ENCODE measurements at regions not wholly inside any gene's neighbourhood (a gene's known extent, or its start where the extent isn't known, plus 50 kb on each side); places are given as distances from the start of the nearest gene placed in this dataset.

GRCh38 chr3:24589513-24589851 is 94.8 kb upstream of the THRB start:
- Histone ChIP-seq H2AK5ac (ENCODE audit: low read depth, low read length) (no peak overlapping the region), H3K23ac (ENCODE audit: insufficient read length) (no peak overlapping the region), H3K56ac (replicated peaks; ENCODE audit: insufficient read length, low read depth, low read length) (no peak overlapping the region), H3K4me3 (ENCODE audit: extremely low read depth in 1 of 4, insufficient read depth in 2 of 4, low read depth in 3 of 4, low read length in 4 of 4) (no peak overlapping the region), H3K79me2 (ENCODE audit: control insufficient read depth in 1 of 2, insufficient read depth in 2 of 2, low read length in 2 of 2) (no peaks in the 10 kb centered on the region), H2BK5ac (ENCODE audit: low read depth, low read length) (no peak overlapping the region), H2AFZ (ENCODE audit: low read length) (no peak overlapping the region), H4K5ac (ENCODE audit: insufficient read length, low read depth, low read length) (no peak overlapping the region), H3K27ac (ENCODE audit: low read depth, low read length) (no peak overlapping the region), H4K8ac (ENCODE audit: extremely low read depth, insufficient read depth, low read length) (no peak overlapping the region), H3K9ac (replicated peaks in 1 of 4; ENCODE audit: extremely low read depth in 1 of 4, low read depth in 3 of 4, low read length in 3 of 4) (no peak overlapping the region), H3K18ac (ENCODE audit: extremely low read depth, low read length) (no peak overlapping the region), H3K4me2 (ENCODE audit: insufficient read depth in 1 of 2, low read depth in 2 of 2, low read length in 2 of 2) (no peak overlapping the region), H4K91ac (replicated peaks; ENCODE audit: insufficient read length, low read length) (no peak overlapping the region), H3K9me3 (ENCODE audit: insufficient read depth in 2 of 2, low read depth in 1 of 2, low read length in 1 of 2) (no peaks in the 10 kb centered on the region), H4K20me1 (replicated peaks in 1 of 2; ENCODE audit: control insufficient read depth in 1 of 2, insufficient read depth in 2 of 2, low read length in 2 of 2) (no peaks in the 10 kb centered on the region), H2BK12ac (ENCODE audit: low read depth, low read length) (no peak overlapping the region), H3K79me1 (ENCODE audit: low read depth, low read length) (no peaks in the 10 kb centered on the region), H3K4ac (replicated peaks; ENCODE audit: insufficient read length, low read depth, low read length) (no peak overlapping the region), H2BK15ac (ENCODE audit: low read length) (no peak overlapping the region), H3K4me1 (replicated peaks in 1 of 4; ENCODE audit: control insufficient read depth in 3 of 4, insufficient read depth in 4 of 4, low read length in 3 of 4) (peaks cover 0 to 4% (median 0%) of the 10 kb centered on the region in 4 experiments; a peak in 1 of 7 replicates), H3K23me2 (ENCODE audit: low read depth, low read length) (no peaks in the 10 kb centered on the region), H3K14ac (ENCODE audit: insufficient read length) (no peak overlapping the region), H3K27me3 (replicated peaks in 1 of 4; ENCODE audit: control insufficient read depth in 3 of 4, extremely low read depth in 1 of 4, insufficient read depth in 3 of 4, low read length in 3 of 4) (no peaks in the 10 kb centered on the region), H2BK20ac (ENCODE audit: low read length) (no peak overlapping the region), H2BK120ac (replicated peaks; ENCODE audit: low read depth, low read length) (no peak overlapping the region), H3K36me3 (ENCODE audit: control insufficient read depth in 2 of 4, insufficient read depth in 4 of 4, low read length in 3 of 4) (no peaks in the 10 kb centered on the region)
- ChIA-PET CTCF (ENCODE audit: partially characterized antibody) (interaction anchor here (0.7 kb wide), 1 partner anchor 1723 kb away, joined by 3 read pairs; no protein-coding TSS in a partner anchor), POLR2A (ENCODE audit: partially characterized antibody) (no interaction called here)
- DNase-seq (ENCODE audit: low read depth in 1 of 2, low spot score in 2 of 2) = no peak
- FAIRE-seq = no peak
- TF ChIP-seq ATF3 (IDR thresholded peaks at IDR 0.05; ENCODE audit: insufficient read depth, low read depth, low read length) = no peak
- no peak for TF ChIP-seq RNF2 (IDR thresholded peaks at IDR 0.05; ENCODE audit: borderline replicate concordance, low read depth, low read length, missing control alignments, poor library complexity, severe bottlenecking)
- no peak for TF ChIP-seq USF2 (IDR thresholded peaks at IDR 0.05; ENCODE audit: low read length)
- TF ChIP-seq SP4 (IDR thresholded peaks at IDR 0.05; ENCODE audit: low read length) = no peak
- no peak for TF ChIP-seq SIX5 (IDR thresholded peaks at IDR 0.05; ENCODE audit: low read depth, low read length)
- TF ChIP-seq HDAC6 (IDR thresholded peaks at IDR 0.05; ENCODE audit: low read depth, low read length) = no peak
- TF ChIP-seq TAF1 (IDR thresholded peaks at IDR 0.05; ENCODE audit: low read depth, low read length) = no peak
- no peak for TF ChIP-seq ASH2L (IDR thresholded peaks at IDR 0.05; ENCODE audit: low read length)
- WGBS, 2 experiments (ENCODE audit: extremely low coverage in 1 of 2, insufficient coverage in 1 of 2, insufficient read length in 1 of 2, insufficient replicate concordance in 2 of 2, low coverage in 1 of 2, low lambda C conversion rate in 2 of 2, missing lambda C conversion rate in 1 of 2) = 100% methylated on average over 1 of the region's 1 CpG; no CpG with 5 or more reads in 1 of the 2 experiments

Data from H1 (cell line).